ENCODE measurements at regions not wholly inside any gene's neighbourhood (a gene's known extent, or its start where the extent isn't known, plus 50 kb on each side); places are given as distances from the start of the nearest gene placed in this dataset.

- DNase-seq, result no peak
Measured at GRCh38 chr1:163013826-163014600, 55.1 kb upstream of the RGS4 start.

- no peak for DNase-seq
Measured at GRCh38 chr1:163006051-163006834, 62.9 kb upstream of the RGS4 start.

DNA sequence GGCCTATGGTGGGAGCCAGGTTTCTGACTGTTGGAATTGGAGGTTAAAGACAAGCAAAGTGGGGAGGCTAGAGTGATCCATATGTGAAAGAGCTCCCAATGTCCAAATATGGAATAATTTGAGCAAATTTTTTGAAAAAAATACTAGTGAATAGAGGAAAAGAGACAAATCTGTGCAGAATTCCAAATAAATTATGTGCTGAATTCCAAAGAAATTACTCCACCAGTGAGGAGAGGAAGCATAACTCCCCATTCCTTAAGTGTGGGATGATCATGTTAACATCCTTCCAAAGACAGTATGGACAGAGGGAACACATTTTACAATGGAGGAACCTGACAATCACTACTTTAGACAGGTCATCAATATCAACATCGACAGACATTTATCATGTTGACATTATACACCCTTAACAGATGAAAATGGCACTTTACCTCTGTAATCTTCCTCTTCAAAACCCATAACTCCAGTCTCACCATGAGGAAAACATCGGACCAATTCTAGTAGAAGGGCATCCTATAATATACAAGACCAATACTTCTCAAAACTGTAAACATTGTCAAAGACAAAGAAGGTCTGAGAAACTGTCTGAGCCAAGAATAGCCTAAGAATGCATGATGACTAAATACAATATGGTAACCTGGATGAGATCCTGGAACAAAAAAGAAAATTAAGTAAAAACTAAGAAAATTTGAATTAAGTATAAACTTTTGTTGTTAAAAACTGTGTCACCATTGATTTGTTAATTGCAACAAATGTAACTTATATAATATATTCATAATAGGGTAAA, 71.5 kb upstream of the RGS4 start:
- no peak for DNase-seq

- DNase-seq, result no peak
Measured at GRCh38 chr1:162996261-162996660, 72.9 kb upstream of the RGS4 start.

- DNase-seq, result no peak
Measured at GRCh38 chr1:162994921-162995320, 74.2 kb upstream of the RGS4 start.

GRCh38 chr1:162993846-162994245, 75.3 kb upstream of the RGS4 start:
- DNase-seq, result no peak

GRCh38 chr1:162992945-162993344, 76.2 kb upstream of the RGS4 start:
- no peak for DNase-seq

GRCh38 chr1:162991444-162991843, 77.7 kb upstream of the RGS4 start:
- DNase-seq, result no peak

DNA sequence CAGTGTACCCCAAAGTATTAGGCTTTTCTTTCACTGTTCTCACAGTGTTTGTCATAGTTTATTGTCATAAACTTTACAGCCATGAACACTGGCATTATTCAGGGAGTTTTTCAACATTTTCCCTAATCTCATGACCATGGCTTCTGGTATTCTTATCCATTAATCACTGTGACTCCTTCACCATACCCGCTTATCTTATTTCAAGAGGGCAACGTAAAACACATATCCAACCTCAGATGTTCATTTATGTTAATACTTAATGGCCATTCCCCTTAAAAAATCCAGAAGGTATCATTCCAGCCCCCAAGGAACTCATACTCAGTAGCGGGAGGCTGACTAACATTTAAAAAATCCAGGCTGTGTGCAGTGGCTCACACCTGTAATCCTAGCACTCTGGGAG, 78.5 kb upstream of the RGS4 start:
- DNase-seq, result no peak

- no peak for DNase-seq
Measured at GRCh38 chr1:162988869-162989268, 80.3 kb upstream of the RGS4 start.

- DNase-seq, result peak; percentile 40
Measured at GRCh38 chr1:162987866-162988265, 81.3 kb upstream of the RGS4 start.

- no peak for DNase-seq
Measured at GRCh38 chr1:162985816-162986435, 83.2 kb upstream of the RGS4 start.

DNA sequence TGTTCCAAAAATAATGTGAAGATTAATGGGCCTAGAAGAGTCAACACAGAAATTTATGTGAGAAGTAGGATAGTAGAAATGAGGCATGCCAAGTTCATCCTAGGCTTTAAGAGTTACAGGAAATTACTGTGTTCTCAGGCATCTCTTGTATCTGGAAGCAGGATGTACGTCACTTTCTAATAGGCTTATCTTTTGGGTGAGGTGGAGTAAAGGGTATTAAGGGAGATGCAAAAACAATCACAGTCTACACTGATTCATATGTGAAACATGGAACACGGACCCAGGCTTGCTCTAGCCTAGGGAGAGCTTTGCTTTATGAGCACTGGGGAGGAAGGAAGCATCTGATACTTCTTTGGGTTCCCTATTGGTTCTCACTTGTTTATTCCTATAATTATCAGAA, 84.5 kb upstream of the RGS4 start:
- DNase-seq, result no peak

DNA sequence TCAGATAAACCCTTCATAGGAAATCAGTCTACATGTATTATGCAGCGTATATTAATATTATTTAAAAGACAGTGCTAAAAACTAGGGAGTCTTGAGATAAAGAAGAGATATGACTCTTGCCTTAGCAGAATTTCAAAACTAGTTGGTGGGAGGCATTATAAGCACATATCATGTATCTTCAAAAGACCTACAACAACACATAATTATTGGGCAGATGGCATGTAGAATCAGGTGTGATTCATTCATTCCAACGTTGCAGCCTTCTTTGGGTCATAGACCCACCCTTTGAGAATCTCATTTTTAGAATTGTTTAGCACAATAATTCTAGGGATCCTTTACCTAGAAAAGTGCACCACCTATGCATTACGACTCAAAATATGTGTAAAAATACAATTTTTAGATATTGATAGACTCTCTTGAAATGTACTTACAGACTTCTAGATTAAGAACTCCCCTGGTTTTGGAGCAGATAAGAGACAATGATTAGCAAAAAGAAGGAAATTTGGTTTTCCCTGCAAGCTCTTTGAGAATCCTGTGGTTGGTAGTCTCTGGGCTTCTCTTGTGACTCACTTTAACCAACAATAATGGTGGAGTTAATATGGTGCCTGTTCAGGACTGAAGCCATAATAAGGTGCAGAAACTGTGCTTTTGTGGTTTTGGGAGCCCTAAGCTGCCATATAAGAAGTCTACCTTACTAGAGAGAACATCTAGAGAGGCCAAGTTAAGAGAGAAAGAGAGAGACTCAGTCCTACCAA, 85.3 kb upstream of the RGS4 start:
- no peak for DNase-seq

DNA sequence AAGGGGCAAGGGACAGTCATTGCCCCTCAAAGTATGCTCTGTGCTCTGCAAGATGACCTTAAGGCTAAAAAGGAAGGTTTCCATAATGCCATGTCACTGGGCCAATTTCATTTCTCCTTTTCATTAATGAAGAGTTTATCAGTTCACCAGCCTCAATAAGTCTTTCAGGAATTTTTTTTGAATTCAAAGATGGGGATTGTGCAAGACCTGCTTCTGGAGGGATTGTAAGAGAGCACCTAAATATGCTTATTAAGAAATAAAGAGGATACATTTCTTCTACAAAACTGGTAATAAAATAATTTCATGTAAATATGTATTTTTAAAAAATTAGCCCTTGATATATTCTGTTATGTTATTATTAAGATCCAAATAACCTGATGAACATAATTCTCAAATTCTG, 86.8 kb upstream of the RGS4 start:
- DNase-seq, result no peak

GRCh38 chr1:162977944-162978568, 91.1 kb upstream of the RGS4 start:
- no peak for DNase-seq

- DNase-seq, result no peak
Measured at GRCh38 chr1:162976628-162977027, 92.5 kb upstream of the RGS4 start.

DNA sequence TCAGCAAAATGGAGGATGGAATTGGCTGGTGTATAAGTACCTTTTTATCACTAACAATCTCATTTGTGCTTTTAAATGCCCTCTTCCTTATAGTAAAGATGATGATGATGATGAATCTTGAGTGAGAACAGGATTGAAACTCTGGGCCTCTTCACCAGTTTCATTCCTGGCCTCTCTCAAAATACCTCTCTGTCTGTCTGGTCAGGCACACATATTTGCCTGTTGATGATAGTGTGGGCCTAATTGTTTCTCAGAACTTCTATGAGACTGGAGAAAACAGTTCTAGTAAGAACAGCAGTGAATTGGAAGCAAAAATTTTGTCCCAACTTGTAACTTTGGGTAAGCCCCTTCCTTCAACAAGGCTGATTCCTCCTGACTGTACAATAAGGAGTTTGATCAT, 94.4 kb upstream of the RGS4 start:
- DNase-seq, result no peak

DNA sequence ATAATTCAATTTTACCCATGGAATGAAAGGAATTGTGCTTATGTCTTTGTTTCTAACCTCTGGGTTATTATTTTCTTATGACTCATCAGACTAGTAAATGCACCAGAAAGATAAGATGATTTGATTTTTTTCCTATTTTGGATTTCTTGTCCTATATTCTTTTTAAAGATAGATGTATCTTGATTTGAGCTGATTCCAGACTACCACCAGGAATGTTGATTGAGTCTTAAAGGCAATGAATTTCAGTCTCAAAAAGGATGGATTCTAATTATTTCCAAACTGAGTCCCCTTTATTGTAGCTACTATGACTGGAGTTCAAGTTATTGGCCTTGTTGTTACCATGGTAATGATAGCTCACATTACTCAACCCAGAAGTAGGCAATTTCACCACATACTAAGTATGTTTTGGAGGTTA, 95.8 kb upstream of the RGS4 start:
- peak; percentile 63 for DNase-seq

DNA sequence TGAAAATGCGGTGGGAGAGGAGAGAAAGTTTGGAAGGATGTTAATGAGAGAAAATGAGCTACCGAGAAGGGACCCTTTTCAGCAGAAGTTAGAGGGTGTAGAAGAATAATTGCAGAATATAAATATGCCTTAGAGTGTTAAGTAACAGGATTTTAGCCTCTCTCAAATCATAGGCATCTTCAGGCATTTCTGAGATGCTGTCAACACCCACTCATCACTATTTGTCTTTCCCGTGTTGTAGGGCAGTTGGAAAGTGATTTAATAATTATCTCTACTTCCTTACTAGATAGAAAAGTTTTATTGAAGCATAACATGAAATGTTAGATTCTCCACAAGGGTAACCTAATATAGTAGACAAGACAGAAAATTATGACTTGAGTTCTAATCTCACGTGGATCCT, 96.4 kb upstream of the RGS4 start:
- no peak for DNase-seq

DNA sequence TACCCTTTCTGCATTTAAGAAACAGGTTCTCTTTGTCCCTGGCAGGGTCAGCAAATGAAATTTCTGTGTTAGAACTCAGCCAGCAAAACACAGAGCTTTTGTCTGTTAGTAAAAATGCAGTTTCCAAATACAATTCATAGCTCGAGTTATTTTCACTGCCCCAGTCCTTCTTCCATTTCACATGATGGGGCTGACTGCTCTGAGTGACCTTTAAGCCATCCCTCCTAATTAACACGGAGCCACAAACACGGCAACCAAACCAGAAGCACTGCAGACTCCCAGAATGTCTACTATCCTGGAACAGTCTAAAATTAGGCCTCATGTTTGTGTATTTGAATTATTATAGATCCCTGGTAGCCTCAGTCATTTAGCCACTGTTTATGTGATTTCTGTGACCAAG, 99.1 kb upstream of the RGS4 start:
- DNase-seq, result no peak

DNA sequence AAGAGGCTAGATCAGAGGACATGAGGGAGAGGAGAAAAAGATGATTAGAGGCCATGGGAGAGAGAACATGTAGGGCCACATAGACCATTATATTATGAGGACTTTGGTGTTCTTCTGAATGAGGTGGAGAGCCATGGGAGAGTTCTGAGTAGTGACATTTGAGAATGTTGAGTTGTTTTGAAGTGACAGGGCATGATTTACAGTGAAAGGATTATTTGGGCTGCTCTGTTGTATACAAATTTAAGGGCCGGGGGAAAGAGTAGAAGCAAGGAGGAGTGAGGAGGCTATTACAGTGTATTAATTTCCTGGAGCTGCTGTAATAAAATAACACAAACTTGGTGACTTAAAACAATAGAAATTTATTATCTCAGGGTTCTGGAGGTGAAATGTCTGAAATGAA, 102.5 kb upstream of the RGS4 start:
- DNase-seq, result no peak
